BLaER1 treated with 17β-estradiol and CSF1 and Interleukin-3, amounts not matched to agents 10 nM and 100 nM (cell line): ENCODE measurements at regions not wholly inside any gene's neighbourhood (a gene's known extent, or its start where the extent isn't known, plus 50 kb on each side); places are given as distances from the start of the nearest gene placed in this dataset.
"Not testable (repeated sequence)": the region's sequence is repeated elsewhere in the genome, so short reads cannot be mapped to it uniquely, and the experiment has no call there.

Experiments
- H3K27ac ChIP-seq, 11 experiments: shearing (Covaris generic); formaldehyde crosslinking; 2 replicates each; pipeline ENCODE4 v1.8.1; 2022
- H3K27me3 ChIP-seq, 11 experiments: shearing (Covaris generic); formaldehyde crosslinking; 2 replicates each; pipeline ENCODE4 v1.8.1; 2022
- H3K36me3 ChIP-seq, 11 experiments: shearing (Covaris generic); formaldehyde crosslinking; 2 replicates each; pipeline ENCODE4 v1.8.1; 2022
- H3K4me1 ChIP-seq, 10 experiments: shearing (Covaris generic); formaldehyde crosslinking; 2 replicates each; pipeline ENCODE4 v1.8.1; 2022
- H3K4me2 ChIP-seq, 11 experiments: shearing (Covaris generic); formaldehyde crosslinking; 2 replicates each; pipeline ENCODE4 v1.8.1; 2022
- H3K4me3 ChIP-seq, 10 experiments: shearing (Covaris generic); formaldehyde crosslinking; 2 replicates each; pipeline ENCODE4 v1.8.1; 2022
- H3K9ac ChIP-seq, 11 experiments: shearing (Covaris generic); formaldehyde crosslinking; 2 replicates each; pipeline ENCODE4 v1.8.1; 2022
- H3K9me3 ChIP-seq, 11 experiments: shearing (Covaris generic); formaldehyde crosslinking; replicated peaks in 1 of 11; 2 replicates each; pipeline ENCODE4 v1.8.1; 2022
- H4K20me1 ChIP-seq, 11 experiments: shearing (Covaris generic); formaldehyde crosslinking; 2 replicates each; pipeline ENCODE4 v1.8.1; 2022
- Cebpa-rat ChIP-seq, 11 experiments: shearing (Covaris generic); IDR thresholded peaks; 2 replicates each; pipeline ENCODE4 v1.8.1; 2022

- H3K4me1 ChIP-seq: peaks cover 0 to 11% (median 0%) of the 10 kb centered on the region in 10 experiments; a peak in 3 of 20 replicates
- TF ChIP-seq Cebpa-rat (IDR thresholded peaks at IDR 0.05): no peak
- H3K27me3 ChIP-seq: no peaks in the 10 kb centered on the region
- H3K4me2 ChIP-seq: no peak overlapping the region
- H3K9me3 ChIP-seq: no peaks in the 10 kb centered on the region
- H3K9ac ChIP-seq: no peak overlapping the region
- no peaks in the 10 kb centered on the region for H4K20me1 ChIP-seq
- no peaks in the 10 kb centered on the region for H3K36me3 ChIP-seq
- no peak overlapping the region for H3K4me3 ChIP-seq
- no peak overlapping the region for H3K27ac ChIP-seq
Measured at GRCh38 chr5:89545076-89545475, 662.1 kb upstream of the MEF2C start.

- Histone ChIP-seq H3K9ac (no peak overlapping the region), H3K27ac (no peak overlapping the region), H3K4me3 (no peak overlapping the region), H4K20me1 (no peaks in the 10 kb centered on the region), H3K36me3 (no peaks in the 10 kb centered on the region), H3K9me3 (no peaks in the 10 kb centered on the region), H3K4me1 (peaks cover 0 to 11% (median 0%) of the 10 kb centered on the region in 10 experiments; a peak in 3 of 20 replicates), H3K27me3 (no peaks in the 10 kb centered on the region), H3K4me2 (no peak overlapping the region)
- TF ChIP-seq Cebpa-rat (IDR thresholded peaks at IDR 0.05): no peak
Measured at GRCh38 chr5:89542736-89543135, 659.8 kb upstream of the MEF2C start.

- Histone ChIP-seq H3K9me3 (no peaks in the 10 kb centered on the region), H3K36me3 (no peaks in the 10 kb centered on the region), H3K4me2 (no peak overlapping the region), H3K9ac (no peak overlapping the region), H3K27ac (no peak overlapping the region), H3K4me3 (no peak overlapping the region), H3K27me3 (no peaks in the 10 kb centered on the region), H4K20me1 (no peaks in the 10 kb centered on the region), H3K4me1 (peaks cover 0 to 23% (median 4%) of the 10 kb centered on the region in 10 experiments; a peak in 8 of 20 replicates)
- no peak for TF ChIP-seq Cebpa-rat (IDR thresholded peaks at IDR 0.05)
Measured at GRCh38 chr5:89537800-89538199, 654.8 kb upstream of the MEF2C start.

- Histone ChIP-seq H3K4me2 (peak overlapping the region in 5 of 11 experiments; percentile 39 to 72 (median 59); a peak in 8 of 22 replicates), H3K9ac (no peak overlapping the region), H3K36me3 (no peaks in the 10 kb centered on the region), H3K4me3 (no peak overlapping the region), H3K9me3 (no peaks in the 10 kb centered on the region), H3K27ac (peak overlapping the region in 4 of 11 experiments; percentile 16 to 62 (median 44); a peak in 8 of 22 replicates), H3K4me1 (peaks cover 0 to 23% (median 4%) of the 10 kb centered on the region in 10 experiments; a peak in 8 of 20 replicates), H3K27me3 (no peaks in the 10 kb centered on the region), H4K20me1 (no peaks in the 10 kb centered on the region)
- no peak for TF ChIP-seq Cebpa-rat (IDR thresholded peaks at IDR 0.05)
Measured at GRCh38 chr5:89536020-89536419, 653.0 kb upstream of the MEF2C start.

- H3K9ac ChIP-seq: no peak overlapping the region
- no peaks in the 10 kb centered on the region for H3K27me3 ChIP-seq
Measured at GRCh38 chr5:89535411-89535810, 652.4 kb upstream of the MEF2C start.

GRCh38 chr5:89534331-89534730 is 651.3 kb upstream of the MEF2C start:
- Histone ChIP-seq H3K4me1 (peaks cover 0 to 23% (median 4%) of the 10 kb centered on the region in 10 experiments; a peak in 8 of 20 replicates), H3K27me3 (no peaks in the 10 kb centered on the region), H3K9ac (no peak overlapping the region), H4K20me1 (no peaks in the 10 kb centered on the region), H3K9me3 (peaks cover 0 to 3% (median 0%) of the 10 kb centered on the region in 11 experiments; a peak in 1 of 22 replicates), H3K27ac (no peak overlapping the region), H3K4me3 (no peak overlapping the region), H3K36me3 (no peaks in the 10 kb centered on the region), H3K4me2 (peak overlapping the region in 1 of 11 experiments; percentile 72; a peak in 1 of 22 replicates)
- no peak for TF ChIP-seq Cebpa-rat (IDR thresholded peaks at IDR 0.05)

More at GRCh38 chr5:89535411-89535810, 652.4 kb upstream of the MEF2C start:
- H3K4me1 ChIP-seq: peaks cover 0 to 23% (median 4%) of the 10 kb centered on the region in 10 experiments; a peak in 8 of 20 replicates
- H3K4me2 ChIP-seq: peak overlapping the region in 5 of 11 experiments; percentile 39 to 72 (median 59); a peak in 9 of 22 replicates
- H3K36me3 ChIP-seq: no peaks in the 10 kb centered on the region
- H3K27ac ChIP-seq: peak overlapping the region in 4 of 11 experiments; percentile 16 to 62 (median 44); a peak in 7 of 22 replicates
- TF ChIP-seq Cebpa-rat (IDR thresholded peaks at IDR 0.05): no peak
- H3K4me3 ChIP-seq: no peak overlapping the region
- no peaks in the 10 kb centered on the region for H4K20me1 ChIP-seq
- H3K9me3 ChIP-seq: no peaks in the 10 kb centered on the region

GRCh38 chr5:89524785-89525184 is 641.8 kb upstream of the MEF2C start:
- peaks cover 15 to 42% (median 19%) of the 10 kb centered on the region in 11 experiments for H3K9me3 ChIP-seq
- no peaks in the 10 kb centered on the region for H4K20me1 ChIP-seq
- no peak for TF ChIP-seq Cebpa-rat (IDR thresholded peaks at IDR 0.05)

GRCh38 chr5:89523867-89524266 is 640.9 kb upstream of the MEF2C start:
- H3K27ac ChIP-seq, H3K36me3 ChIP-seq, H3K4me3 ChIP-seq, H3K27me3 ChIP-seq, H3K4me2 ChIP-seq, H3K4me1 ChIP-seq, H4K20me1 ChIP-seq, H3K9ac ChIP-seq: not testable (repeated sequence)
- H3K9me3 ChIP-seq: peaks cover 15 to 38% (median 19%) of the 10 kb centered on the region in 11 experiments

More at GRCh38 chr5:89524785-89525184, 641.8 kb upstream of the MEF2C start:
- Histone ChIP-seq H3K27me3 (no peaks in the 10 kb centered on the region), H3K4me1 (no peaks in the 10 kb centered on the region), H3K36me3 (peaks cover 0 to 4% (median 0%) of the 10 kb centered on the region in 11 experiments; a peak in 1 of 22 replicates), H3K27ac (no peak overlapping the region), H3K9ac (no peak overlapping the region), H3K4me3 (no peak overlapping the region), H3K4me2 (no peak overlapping the region)

GRCh38 chr5:89520771-89521170 is 637.8 kb upstream of the MEF2C start:
- H3K4me1 ChIP-seq: no peaks in the 10 kb centered on the region
- no peak overlapping the region for H3K4me2 ChIP-seq
- no peak overlapping the region for H3K27ac ChIP-seq
- H3K9me3 ChIP-seq: peaks cover 15 to 27% (median 19%) of the 10 kb centered on the region in 11 experiments
- no peak overlapping the region for H3K4me3 ChIP-seq
- H4K20me1 ChIP-seq: no peaks in the 10 kb centered on the region
- H3K27me3 ChIP-seq: no peaks in the 10 kb centered on the region
- H3K9ac ChIP-seq: no peak overlapping the region
- no peak for TF ChIP-seq Cebpa-rat (IDR thresholded peaks at IDR 0.05)
- peaks cover 0 to 4% (median 0%) of the 10 kb centered on the region in 11 experiments; a peak in 1 of 22 replicates for H3K36me3 ChIP-seq
